ENCODE measurements at regions not wholly inside any gene's neighbourhood (a gene's known extent, or its start where the extent isn't known, plus 50 kb on each side); places are given as distances from the start of the nearest gene placed in this dataset.

GRCh38 chrX:63922221-63922620 is 137.2 kb upstream of the ARHGEF9 start:
- Histone ChIP-seq H3K79me2 (ENCODE audit: control insufficient read depth, insufficient read depth, low read length) (no peaks in the 10 kb centered on the region), H3K27ac (ENCODE audit: control insufficient read depth, insufficient read depth, low read length) (no peak overlapping the region), H3K27me3 (ENCODE audit: control insufficient read depth, extremely low read depth, insufficient read depth, low read length) (no peaks in the 10 kb centered on the region), H2AFZ (ENCODE audit: control insufficient read depth, low read length) (no peak overlapping the region), H3K4me1 (ENCODE audit: control insufficient read depth, extremely low read depth, insufficient read depth, low read length) (peaks cover 4% of the 10 kb centered on the region), H3K9me1 (ENCODE audit: control insufficient read depth, extremely low read depth, insufficient read depth, low read length) (no peaks in the 10 kb centered on the region), H3K9me3 (ENCODE audit: control insufficient read depth, low read depth, low read length) (no peaks in the 10 kb centered on the region), H4K20me1 (ENCODE audit: control insufficient read depth, extremely low read depth, insufficient read depth, low read length) (no peaks in the 10 kb centered on the region), H3K9ac (ENCODE audit: control insufficient read depth, extremely low read depth, insufficient read depth, low read length) (no peak overlapping the region), H3K36me3 (ENCODE audit: control insufficient read depth in 2 of 2, extremely low read depth in 1 of 2, insufficient read depth in 2 of 2, low read length in 2 of 2) (no peaks in the 10 kb centered on the region), H3K4me2 (ENCODE audit: control insufficient read depth, extremely low read depth, insufficient read depth, low read depth, low read length) (no peak overlapping the region), H3K4me3 (ENCODE audit: control insufficient read depth in 2 of 3, extremely low read depth in 1 of 3, insufficient read depth in 2 of 3, low read depth in 1 of 3, low read length in 3 of 3) (no peak overlapping the region)
- FAIRE-seq = no peak
- TF ChIP-seq EZH2 (IDR thresholded peaks at IDR 0.05; ENCODE audit: low read length) = no peak
- TF ChIP-seq CTCF (optimal IDR thresholded peaks at IDR 0.05 in 1 of 3, IDR thresholded peaks at IDR 0.05 in 1 of 3, conservative IDR thresholded peaks at IDR 0.05 in 1 of 3; ENCODE audit: extremely low read depth in 1 of 3, insufficient read depth in 2 of 3, low read length in 3 of 3) = no peak
- no peak for DNase-seq (ENCODE audit: low read depth, low spot score)
- dilution Hi-C loops (cut with MboI; ENCODE audit: extremely low pct_ligation_motif_present, low sequenced_read_pairs) = no loop called here

- FAIRE-seq = no peak
- dilution Hi-C loops (cut with MboI; ENCODE audit: extremely low pct_ligation_motif_present, low sequenced_read_pairs) = no loop called here
Measured at GRCh38 chrX:63920875-63921274, 135.9 kb upstream of the ARHGEF9 start.

More at GRCh38 chrX:63920875-63921274, 135.9 kb upstream of the ARHGEF9 start:
- H3K27me3 ChIP-seq (ENCODE audit: control insufficient read depth, extremely low read depth, insufficient read depth, low read length) = no peaks in the 10 kb centered on the region
- no peak overlapping the region for H3K27ac ChIP-seq (ENCODE audit: control insufficient read depth, insufficient read depth, low read length)
- no peak overlapping the region for H3K9ac ChIP-seq (ENCODE audit: control insufficient read depth, extremely low read depth, insufficient read depth, low read length)
- H3K4me3 ChIP-seq (ENCODE audit: control insufficient read depth in 2 of 3, extremely low read depth in 1 of 3, insufficient read depth in 2 of 3, low read depth in 1 of 3, low read length in 3 of 3) = no peak overlapping the region
- DNase-seq (ENCODE audit: low read depth, low spot score) = no peak
- H4K20me1 ChIP-seq (ENCODE audit: control insufficient read depth, extremely low read depth, insufficient read depth, low read length) = no peaks in the 10 kb centered on the region
- no peaks in the 10 kb centered on the region for H3K79me2 ChIP-seq (ENCODE audit: control insufficient read depth, insufficient read depth, low read length)
- TF ChIP-seq EZH2 (IDR thresholded peaks at IDR 0.05; ENCODE audit: low read length) = no peak
- TF ChIP-seq CTCF (optimal IDR thresholded peaks at IDR 0.05 in 1 of 3, IDR thresholded peaks at IDR 0.05 in 1 of 3, conservative IDR thresholded peaks at IDR 0.05 in 1 of 3; ENCODE audit: extremely low read depth in 1 of 3, insufficient read depth in 2 of 3, low read length in 3 of 3) = no peak
- H3K4me2 ChIP-seq (ENCODE audit: control insufficient read depth, extremely low read depth, insufficient read depth, low read depth, low read length) = no peak overlapping the region
- peaks cover 4% of the 10 kb centered on the region for H3K4me1 ChIP-seq (ENCODE audit: control insufficient read depth, extremely low read depth, insufficient read depth, low read length)
- H2AFZ ChIP-seq (ENCODE audit: control insufficient read depth, low read length) = no peak overlapping the region
- H3K36me3 ChIP-seq (ENCODE audit: control insufficient read depth in 2 of 2, extremely low read depth in 1 of 2, insufficient read depth in 2 of 2, low read length in 2 of 2) = no peaks in the 10 kb centered on the region
- no peaks in the 10 kb centered on the region for H3K9me3 ChIP-seq (ENCODE audit: control insufficient read depth, low read depth, low read length)
- no peaks in the 10 kb centered on the region for H3K9me1 ChIP-seq (ENCODE audit: control insufficient read depth, extremely low read depth, insufficient read depth, low read length)

All from keratinocyte (primary cell).